ENCODE measurements at regions not wholly inside any gene's neighbourhood (a gene's known extent, or its start where the extent isn't known, plus 50 kb on each side); places are given as distances from the start of the nearest gene placed in this dataset.

DNA sequence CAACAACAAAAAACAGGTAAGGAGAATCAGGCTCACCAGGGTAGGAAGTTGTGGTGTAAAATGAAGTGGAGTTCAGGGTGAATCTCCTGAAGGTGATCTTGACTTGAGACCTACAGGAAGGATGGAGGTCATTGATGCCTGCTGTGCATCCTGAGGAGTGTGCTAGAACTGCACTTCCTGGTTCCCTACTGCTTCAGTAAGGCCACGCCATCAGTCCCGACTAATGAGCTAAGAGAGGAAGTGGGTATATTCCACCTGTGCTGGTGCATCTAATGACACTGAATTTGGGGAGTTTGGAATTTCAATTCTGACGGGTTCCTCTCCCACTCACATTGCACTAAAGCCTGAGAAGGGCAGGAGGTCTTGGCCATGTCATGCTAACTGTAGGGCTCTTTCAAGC, 349.3 kb upstream of the SLC14A2 start:
- no peak for DNase-seq (ENCODE audit: low spot score)

DNA sequence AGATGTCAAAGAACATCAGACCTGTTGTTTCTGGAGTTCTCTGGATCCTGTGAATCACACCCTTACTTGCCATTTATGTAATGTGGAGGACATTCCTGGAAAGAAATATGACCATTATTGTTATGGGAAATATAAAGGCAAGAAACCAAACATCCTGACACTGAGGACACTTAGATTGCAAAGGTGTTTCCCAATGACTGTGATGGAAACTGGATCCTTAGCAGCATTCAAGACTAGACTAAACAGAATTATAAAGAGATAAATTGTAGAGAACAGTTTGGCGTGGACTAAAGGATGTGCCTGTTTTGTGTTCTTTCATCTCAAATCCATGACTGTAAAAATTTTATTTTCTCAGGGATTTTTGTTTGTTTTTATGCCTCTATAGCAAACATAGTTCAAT, 347.7 kb upstream of the SLC14A2 start:
- DNase-seq (ENCODE audit: low spot score), result no peak

DNA sequence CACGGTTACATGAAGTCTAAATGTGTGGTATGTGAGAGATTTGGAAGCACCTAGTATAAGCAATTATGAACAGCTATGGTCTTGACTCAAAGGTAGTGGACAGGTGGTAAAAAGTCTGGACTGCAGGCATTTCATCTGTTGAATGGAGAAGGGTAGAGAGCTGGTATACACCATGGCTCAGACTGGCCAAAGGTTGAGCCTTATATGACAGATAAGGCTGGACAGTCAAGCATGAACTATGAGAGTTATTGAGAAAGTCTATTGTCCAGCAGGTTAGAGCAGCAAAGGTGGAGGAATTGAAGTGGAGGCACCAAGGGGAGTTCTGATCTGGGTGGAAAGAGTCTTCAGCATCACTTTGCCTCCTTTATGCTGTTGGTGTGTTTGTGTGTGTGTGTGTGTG, 346.7 kb upstream of the SLC14A2 start:
- no peak for DNase-seq (ENCODE audit: low spot score)

DNA sequence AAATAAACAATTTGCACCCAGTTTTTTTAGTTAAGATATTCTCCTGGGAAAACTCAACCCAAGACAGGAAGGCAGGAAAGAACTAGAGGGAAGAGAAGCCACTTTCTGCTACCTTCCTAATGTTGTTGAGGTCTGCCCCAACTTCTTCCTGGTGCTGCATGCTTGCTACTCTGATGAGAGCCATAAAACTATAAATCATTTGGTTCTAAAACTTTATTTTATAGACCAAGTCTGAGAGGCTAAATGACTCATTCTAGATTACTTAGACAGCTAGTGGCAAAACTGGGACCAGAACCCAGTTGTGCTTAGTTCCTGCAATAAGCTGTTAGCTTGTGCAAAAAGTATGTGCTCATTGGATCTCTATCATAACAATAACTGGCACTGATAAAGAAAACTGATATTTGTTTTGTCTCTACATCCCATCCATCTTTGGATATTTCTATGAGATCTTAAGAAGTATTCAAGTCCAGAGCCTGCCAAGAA, 344.9 kb upstream of the SLC14A2 start:
- DNase-seq (ENCODE audit: low spot score), result no peak

DNA sequence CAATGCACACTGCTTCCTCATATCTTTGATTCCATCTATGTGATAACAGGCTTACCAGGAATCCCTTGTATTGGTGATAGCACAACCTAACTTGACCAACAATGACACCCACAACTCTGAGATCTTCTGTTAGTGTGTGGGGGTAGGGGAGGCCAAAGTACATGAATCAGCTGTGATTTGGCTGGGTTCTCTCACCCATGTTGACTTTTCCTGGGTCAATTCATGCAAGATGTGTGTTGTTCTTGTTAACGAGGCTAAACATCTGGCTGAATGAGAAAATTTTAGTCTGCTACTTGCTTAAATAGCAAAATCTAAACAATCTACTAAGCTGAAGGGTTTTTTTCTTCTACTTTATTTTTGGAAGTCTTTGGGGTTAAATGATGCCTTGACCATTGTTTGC, 341.2 kb upstream of the SLC14A2 start:
- no peak for DNase-seq (ENCODE audit: low spot score)

DNA sequence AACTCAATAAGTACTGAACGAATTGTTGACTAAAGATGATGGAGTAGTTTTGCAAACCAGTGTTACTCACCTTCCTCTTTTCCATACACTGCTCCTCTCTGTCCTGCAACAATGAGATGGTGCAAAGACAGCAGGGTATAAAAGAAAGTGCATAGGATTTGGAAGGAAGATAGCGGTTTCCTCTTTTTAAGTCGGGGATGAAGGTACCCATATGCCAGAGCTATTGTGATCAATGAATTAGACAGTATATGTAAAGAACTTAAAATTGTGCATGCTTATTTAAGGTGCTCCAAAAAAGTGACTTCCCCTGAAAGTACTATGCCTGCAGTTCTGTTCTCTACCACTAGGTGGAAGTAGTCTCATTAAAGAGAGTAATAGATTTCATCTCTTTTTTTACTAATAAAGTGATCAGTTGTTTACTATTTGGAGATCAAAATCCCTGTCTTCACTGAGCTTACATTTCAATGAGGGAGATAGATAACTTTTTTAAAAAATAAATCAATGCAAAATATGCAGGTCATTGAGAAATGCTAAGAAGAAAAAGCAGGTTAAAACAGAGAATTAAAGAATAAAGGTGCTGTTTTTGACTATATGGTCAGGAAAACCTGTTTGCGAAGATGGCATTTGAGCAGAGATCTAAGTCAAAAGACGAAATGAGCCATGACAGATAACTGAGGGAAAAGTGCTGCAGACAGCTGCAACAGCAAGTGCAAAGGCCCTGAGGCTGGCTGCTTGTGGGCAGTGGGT, 339.7 kb upstream of the SLC14A2 start:
- peak; percentile 51 for DNase-seq (ENCODE audit: low spot score)

DNA sequence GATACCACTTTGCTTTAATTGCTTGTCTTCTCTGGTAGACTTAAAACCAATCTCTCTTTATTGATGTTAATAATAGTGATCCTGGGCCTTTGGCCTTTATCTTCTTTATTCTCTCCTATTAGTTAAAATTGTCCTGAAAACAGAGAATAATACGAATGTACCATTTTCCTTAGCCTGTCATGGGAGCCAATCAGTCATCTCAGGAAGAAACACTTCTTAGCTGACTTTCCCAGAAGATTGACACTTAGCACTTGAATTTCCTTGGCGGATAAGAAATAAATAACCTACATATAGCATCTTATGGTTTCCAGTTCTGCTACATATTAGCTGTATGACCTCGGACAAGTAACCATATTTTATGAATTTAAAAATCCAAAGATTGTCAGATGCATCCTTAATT, 338.4 kb upstream of the SLC14A2 start:
- no peak for DNase-seq (ENCODE audit: low spot score)

DNA sequence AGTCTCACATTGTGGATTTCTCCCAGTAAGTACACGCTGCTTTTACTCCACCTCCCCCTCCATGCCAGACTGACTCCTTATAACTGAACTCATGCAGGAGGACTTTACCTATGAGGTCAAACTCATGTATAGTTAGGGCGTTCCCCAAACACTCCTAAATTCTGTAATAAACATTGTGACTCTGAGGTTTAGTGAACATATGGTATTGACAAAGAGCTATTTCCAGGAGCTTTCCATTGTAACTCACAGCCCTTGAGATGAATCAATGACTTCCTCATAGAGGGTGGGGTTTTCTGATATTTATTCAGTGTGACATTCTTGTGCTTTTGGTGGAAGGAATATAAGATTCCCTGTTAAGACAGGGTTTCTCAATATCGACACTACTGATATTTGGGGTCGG, 337.4 kb upstream of the SLC14A2 start:
- no peak for DNase-seq (ENCODE audit: low spot score)

DNA sequence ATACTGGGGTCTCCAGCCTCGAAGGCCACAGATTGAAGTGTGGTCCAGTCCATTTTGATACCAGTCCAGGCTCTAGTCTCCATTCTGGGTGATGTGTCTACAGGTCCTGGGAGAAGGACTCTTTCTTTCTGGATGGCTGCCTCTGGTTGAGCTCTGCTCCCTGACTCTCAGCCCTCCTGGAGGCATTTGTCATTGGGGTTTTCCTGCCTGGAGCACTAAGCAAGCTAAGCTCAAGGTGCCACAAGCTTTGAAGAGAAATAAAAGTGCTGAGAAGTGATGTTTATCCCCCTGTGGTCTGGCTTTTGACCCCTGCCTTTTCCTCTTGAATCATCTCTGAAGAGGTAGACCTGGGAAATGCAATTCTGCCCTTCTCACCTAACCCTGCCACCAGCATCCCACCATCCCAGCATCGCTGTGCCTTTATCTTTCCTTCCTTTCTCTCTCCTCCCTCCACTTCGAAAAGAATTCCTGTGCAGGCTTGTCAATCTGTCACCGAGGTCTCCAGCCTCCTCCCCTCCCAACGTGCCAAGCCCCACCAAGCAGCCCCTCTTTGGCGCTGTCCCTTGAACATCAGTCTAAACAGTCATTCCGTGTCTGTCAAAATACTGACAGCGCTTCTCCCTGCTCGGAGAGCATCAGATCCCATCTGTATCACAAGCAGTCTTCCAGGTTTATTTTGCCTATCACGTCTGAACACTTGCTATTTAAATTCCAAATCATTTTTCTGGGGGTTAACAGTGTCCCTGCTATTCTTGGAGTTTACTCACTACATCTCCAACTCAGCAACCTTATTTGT, 334.6 kb upstream of the SLC14A2 start:
- no peak for DNase-seq (ENCODE audit: low spot score)

DNA sequence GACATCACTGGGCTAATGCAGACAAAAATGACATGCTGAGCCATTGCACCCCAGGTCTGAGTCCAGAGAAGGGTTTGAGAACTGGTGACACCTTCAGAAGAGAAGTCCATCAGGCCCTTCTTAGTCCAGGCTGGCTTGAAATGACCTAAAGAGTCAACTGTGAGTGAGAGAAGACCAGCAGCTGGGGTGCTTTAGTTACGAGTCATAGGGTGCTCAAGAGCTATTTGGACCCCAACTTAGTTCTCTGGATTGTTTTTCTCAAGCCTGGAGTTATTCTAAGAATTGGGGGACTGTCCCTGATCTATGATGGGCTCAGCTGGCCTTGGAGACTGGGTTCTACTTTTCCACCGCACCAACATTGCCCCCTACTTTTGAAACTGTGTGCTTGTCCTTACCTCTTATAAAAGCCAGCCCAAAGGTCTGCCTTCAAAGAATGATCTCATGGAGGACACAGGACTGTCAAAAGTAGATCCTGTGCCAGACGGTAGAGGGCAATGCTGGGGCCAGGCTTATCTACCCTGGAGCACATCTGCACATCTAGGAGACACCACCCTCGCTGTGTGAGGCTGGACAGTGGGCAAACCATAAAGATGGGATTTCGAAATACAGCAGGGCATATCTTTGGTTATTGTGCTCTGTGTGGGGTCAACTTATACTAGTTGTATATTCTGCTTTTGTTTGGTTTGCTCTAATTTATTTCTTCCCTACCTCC, 333.0 kb upstream of the SLC14A2 start:
- DNase-seq (ENCODE audit: low spot score), result no peak

DNA sequence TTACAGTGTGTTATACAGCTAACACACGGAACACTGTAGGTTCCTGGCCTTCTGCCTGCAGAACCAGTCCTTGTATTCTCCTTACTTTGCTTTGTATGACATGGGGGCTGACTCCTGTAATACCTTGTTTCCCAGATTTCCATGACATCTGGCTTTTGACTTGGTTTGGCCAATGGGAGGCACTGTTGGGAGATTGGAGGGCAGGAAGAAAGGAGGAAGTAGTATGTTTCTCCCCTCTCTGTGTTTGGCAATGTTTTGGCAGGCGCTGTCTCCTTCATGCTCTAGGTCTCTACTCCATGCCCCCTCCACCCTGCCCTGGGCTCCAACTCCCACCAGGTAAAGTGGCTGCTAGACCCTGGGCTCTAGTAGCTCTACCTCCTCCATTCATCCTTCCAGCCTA, 331.1 kb upstream of the SLC14A2 start:
- no peak for DNase-seq (ENCODE audit: low spot score)

DNA sequence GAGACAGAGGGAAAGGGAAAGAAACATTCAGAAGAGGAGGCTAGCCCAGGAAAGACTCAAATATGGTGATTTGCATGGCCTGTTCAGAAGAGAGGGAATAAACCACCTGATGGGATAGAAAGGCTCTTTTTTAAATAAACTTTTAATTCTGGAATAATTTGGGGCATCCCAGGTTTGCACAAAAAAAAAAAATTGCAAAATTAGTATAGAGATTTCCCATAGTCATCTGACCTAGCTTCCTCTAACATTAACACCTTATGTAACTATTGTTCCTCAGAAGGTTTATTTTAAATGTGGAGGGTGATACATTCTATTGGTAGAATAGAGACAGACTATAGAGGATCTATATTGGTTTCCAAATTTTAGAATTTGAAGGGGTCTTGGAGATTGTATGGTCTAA, 330.4 kb upstream of the SLC14A2 start:
- no peak for DNase-seq (ENCODE audit: low spot score)

DNA sequence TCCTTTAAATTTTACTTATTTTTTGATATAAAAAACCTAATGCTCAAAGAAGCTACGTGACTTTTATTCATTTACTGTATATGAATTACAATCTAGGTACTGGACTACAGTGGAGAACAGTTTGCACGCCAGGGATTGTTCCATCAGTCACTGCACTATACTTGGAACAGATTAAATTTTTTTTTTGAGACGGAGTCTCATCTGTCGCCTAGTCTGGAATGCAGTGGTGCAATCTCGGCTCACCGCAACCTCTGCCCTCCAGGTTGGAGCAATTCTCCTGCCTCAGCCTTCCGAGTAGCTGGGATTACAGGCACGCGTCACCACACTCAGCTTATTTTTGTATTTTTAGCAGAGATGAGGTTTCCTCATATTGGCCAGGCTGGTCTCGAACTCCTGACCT, 330.0 kb upstream of the SLC14A2 start:
- DNase-seq (ENCODE audit: low spot score), result no peak

DNA sequence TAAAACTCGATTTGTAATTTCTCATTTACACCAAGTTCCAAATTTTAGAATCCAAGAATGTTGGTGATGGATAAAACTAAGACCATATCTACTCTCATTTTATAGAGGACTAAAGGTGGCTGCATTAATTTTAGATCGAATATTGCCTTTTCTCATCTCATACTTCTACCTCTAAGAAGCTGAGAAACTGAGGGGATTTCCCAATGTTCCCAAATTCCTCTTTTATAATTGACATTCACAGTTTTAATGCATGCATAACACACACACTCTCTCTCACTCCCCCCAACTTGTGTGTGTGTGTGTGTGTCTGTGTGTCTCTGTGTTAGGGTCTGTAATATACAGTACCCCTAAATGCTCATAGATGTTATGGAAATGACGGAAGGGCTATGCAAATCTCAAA, 328.8 kb upstream of the SLC14A2 start:
- no peak for DNase-seq (ENCODE audit: low spot score)

DNA sequence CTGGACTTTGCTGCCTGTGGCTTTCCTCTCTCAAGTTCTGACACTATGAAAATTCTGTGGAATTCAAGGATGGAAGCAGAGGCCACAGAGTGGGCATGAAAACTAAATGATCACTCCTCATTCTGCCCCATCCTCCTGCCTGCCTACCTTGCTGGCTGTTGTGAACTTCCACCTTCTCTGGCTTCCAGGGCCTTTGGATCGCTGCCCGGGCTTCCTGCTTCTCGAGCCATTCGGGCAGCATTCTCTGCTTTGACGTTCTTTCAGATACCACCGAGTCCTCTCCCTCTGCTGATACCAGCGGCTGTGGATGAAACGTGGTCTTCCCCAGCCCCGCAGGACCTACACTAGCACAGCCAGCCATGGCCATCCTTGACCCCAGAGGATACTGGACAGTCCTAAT, 327.7 kb upstream of the SLC14A2 start:
- no peak for DNase-seq (ENCODE audit: low spot score)

DNA sequence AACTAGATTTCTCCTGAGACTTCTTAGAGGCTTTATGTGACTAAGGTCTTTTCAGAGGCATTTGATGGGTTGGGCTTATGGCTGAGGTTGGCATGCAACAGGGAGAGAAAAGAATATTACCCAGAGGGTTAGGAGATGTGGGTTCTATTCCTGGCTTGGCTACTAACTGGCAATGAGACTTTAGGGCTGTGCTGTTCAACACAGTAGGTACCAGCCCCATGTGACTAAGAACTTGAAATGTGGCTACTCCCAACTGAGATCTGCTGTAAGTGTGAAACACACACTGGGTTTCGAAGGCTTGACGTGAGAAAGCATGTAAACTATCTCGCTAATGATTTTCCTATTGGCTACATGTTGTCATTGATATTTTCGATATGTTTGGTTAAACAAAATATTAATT, 324.9 kb upstream of the SLC14A2 start:
- DNase-seq (ENCODE audit: low spot score), result no peak

DNA sequence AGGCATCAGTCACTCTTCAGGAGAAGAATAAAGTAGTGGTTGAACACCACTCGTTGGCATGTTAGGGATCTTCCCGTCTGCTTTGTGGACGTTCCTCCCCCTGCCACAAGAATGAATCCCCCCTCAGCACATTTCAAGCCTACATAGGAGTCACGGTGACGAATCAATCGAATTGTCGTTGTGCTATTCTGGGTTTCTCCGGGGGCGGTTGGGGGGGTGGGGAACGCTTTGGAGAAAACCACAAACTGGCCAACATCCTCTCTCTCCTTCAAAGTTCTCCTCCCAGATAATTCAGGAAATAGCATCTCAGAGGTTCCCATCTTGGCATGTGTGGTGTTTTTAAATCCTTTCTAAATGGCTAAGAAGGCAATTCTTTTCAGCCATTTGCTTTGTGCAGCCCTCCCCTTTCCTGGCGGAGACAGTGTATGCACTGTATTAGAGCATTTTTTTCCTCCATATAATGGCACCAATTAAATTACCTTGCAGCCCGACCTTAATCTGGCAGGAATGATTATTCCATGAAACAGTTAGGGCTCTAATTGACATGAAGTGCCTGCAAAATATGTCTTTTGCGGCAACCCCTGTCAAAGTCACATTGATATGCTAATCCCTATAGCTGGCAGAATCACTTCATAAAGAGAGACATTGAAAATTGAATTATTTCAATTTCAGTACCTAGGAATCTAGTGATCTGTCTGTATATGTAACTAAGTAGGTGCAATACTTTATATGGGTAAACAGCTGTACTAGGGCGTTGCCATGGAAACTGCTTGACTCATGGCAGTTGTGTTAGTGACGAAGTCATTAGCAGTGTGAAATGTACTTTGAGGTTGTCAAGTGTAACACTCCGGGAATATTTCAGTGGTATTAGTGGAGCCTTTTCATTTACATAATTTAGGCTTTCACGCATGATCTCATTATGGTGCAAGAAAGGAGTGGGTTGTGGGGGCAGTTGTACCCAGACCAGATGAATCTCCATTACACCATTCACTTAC, 323.4 kb upstream of the SLC14A2 start:
- DNase-seq (ENCODE audit: low spot score), result no peak

DNA sequence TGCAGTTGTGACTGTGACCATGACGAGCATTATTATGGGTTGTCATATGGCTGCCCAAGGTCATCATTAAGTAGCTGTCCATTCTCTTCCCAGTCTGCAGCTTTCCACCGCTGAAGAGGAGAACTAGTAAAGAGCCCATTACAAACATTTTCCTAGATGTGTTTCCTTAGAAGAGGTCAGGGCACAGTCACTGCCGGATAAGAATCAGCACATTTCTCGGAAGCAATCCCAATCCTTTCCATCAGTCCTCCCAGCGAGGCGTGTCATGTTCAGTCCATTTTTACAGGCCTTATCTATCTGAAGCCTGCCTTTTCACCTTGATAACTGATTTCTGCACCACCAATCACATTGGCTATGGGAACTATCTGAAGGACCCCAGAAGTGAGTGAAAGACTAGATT, 319.9 kb upstream of the SLC14A2 start:
- no peak for DNase-seq (ENCODE audit: low spot score)

DNA sequence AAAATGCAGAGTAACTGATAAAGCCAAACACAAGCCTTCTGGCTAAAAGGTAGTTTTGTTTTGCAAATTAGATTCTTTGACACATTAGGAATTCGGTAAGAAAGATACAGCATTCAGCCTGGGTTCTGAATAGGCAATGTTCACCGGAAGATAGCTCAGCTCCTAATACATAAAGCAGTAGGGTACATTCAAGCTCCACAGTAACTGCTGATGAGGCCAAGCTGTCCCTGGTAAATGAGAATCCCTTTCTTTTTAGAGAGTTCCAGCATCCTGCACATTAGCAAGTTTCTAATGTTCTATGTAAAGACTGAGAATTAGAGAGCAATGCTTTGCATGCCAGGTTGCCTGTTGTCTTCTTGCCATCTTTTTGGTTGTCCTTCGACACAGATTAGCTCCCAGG, 316.3 kb upstream of the SLC14A2 start:
- no peak for DNase-seq (ENCODE audit: low spot score)

DNA sequence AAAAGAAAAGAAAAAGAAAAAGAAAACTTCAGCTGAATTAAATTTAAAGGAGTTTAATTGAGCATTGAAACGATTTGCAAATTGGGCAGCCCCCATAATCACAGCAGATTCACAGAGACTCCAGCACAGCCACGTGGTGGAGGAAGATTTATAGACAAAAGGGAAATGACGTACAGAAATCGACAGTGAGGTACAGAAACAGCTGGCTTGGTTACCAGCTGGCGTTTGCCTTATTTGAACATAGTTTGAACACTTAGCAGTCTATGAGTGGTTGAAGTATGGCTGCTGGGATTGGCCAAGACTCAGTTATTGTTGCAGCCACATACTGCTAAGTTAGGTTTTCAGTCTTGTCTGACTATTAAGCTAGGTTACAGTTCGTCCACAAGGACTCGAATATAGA, 312.2 kb upstream of the SLC14A2 start:
- no peak for DNase-seq (ENCODE audit: low spot score)

DNA sequence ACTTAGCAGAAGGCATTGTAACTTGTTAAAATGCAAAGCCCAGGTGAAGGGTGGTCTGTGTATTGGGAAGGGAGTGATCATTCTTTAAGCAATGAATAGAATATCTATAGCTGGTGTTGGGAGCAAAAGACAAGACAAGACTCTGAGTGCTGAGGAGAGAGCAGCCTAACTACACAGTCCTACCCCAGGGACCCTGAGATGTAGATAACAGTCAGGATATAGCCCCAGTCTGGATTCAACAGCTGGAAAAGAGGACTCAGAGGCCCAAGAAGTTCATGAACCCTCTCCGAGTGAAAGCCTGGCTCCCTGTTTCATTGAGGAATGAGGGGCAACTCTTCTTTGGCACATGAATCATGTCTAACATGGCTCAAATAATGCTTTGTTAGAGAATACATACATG, 310.7 kb upstream of the SLC14A2 start:
- no peak for DNase-seq (ENCODE audit: low spot score)
